CD4-positive, alpha-beta memory T cell (primary cell): ENCODE measurements at regions not wholly inside any gene's neighbourhood (a gene's known extent, or its start where the extent isn't known, plus 50 kb on each side); places are given as distances from the start of the nearest gene placed in this dataset.
A peak's percentile ranks its signal among the peaks of the same experiment; 100 is the strongest.

ENCODE experiments used
- CTCF ChIA-PET: fragments of 350-600 bp; sonication (Branson Sonifier 250); formaldehyde crosslinking; loops from one replicate; lab custom pipeline; 2021; ENCODE audit warnings: inconsistent platforms; ENCODE audit not compliant: partially characterized antibody; lab: Charles Lee
- POLR2A ChIA-PET: fragments of 350-600 bp; sonication (Branson Sonifier 250); formaldehyde crosslinking; loops from one replicate; lab custom pipeline; 2021; ENCODE audit not compliant: partially characterized antibody; lab: Charles Lee
- DNase-seq, 5 donors: peaks; one replicate each; pipeline versions ENCODE4 v3.0.0 to v3.0.0-alpha.2; 2020 to 2022; ENCODE audit warnings: mixed read lengths in 1 of 5
- H3K27ac ChIP-seq: one replicate; pipeline ENCODE4 v1.7.0; 2013; ENCODE audit warnings: low read depth, low read length
- H3K27me3 ChIP-seq: 2 replicates; pipeline ENCODE4 v1.7.0; 2013; ENCODE audit warnings: mild to moderate bottlenecking, low read length, moderate library complexity; ENCODE audit not compliant: insufficient read depth
- H3K36me3 ChIP-seq: 2 replicates; pipeline ENCODE4 v1.7.0; 2013; ENCODE audit warnings: mild to moderate bottlenecking, low read length, moderate library complexity; ENCODE audit not compliant: insufficient read depth
- H3K4me1 ChIP-seq: 2 replicates; pipeline ENCODE4 v1.7.0; 2013; ENCODE audit warnings: mild to moderate bottlenecking, low read length, moderate library complexity; ENCODE audit not compliant: insufficient read depth
- H3K4me3 ChIP-seq, 2 donors: one replicate each; pipeline ENCODE4 v1.7.0; 2013; ENCODE audit warnings: low read length in 2 of 2, mild to moderate bottlenecking in 1 of 2
- H3K9me3 ChIP-seq, 2 donors: one replicate each; pipeline ENCODE4 v1.7.0; 2013; ENCODE audit warnings: low read length in 2 of 2, control low read depth in 1 of 2; ENCODE audit not compliant: control insufficient read depth in 1 of 2
- H3K27ac Mint-ChIP-seq, 7 donors: one replicate each; pipeline ENCODE4 v1.8.0; 2020 to 2021; ENCODE audit warnings: mixed read lengths in 7 of 7, mild to moderate bottlenecking in 6 of 7, inconsistent platforms in 3 of 7, moderate library complexity in 3 of 7
- H3K27me3 Mint-ChIP-seq, 2 donors: one replicate each; pipeline ENCODE4 v1.8.0; 2020 to 2021; ENCODE audit warnings: mixed read lengths in 2 of 2
- H3K36me3 Mint-ChIP-seq, 2 donors: one replicate each; pipeline ENCODE4 v1.8.0; 2020 to 2021; ENCODE audit warnings: mixed read lengths in 2 of 2, inconsistent platforms in 1 of 2, mild to moderate bottlenecking in 1 of 2
- H3K4me1 Mint-ChIP-seq, 4 donors: one replicate each; pipeline ENCODE4 v1.8.0; 2020 to 2021; ENCODE audit warnings: mixed read lengths in 4 of 4, mild to moderate bottlenecking in 1 of 4
- H3K4me3 Mint-ChIP-seq, 8 donors: one replicate each; pipeline ENCODE4 v1.8.0; 2020 to 2021; ENCODE audit warnings: mixed read lengths in 8 of 8, mild to moderate bottlenecking in 7 of 8, moderate library complexity in 6 of 8, inconsistent platforms in 3 of 8
- H3K9me3 Mint-ChIP-seq, 8 donors: one replicate each; pipeline ENCODE4 v1.8.0; 2020 to 2021; ENCODE audit warnings: mixed read lengths in 8 of 8, mild to moderate bottlenecking in 5 of 8, inconsistent platforms in 3 of 8, moderate library complexity in 1 of 8
- intact Hi-C: fragments of 100-400 bp; cut with micrococcal nuclease; formaldehyde crosslinking; loops from one replicate; pipeline ENCODE4 v1.15.1; 2023

- Histone ChIP-seq H3K36me3 (no peaks in the 10 kb centered on the region), H3K9me3 (no peaks in the 10 kb centered on the region), H3K27ac (no peak overlapping the region), H3K4me1 (no peaks in the 10 kb centered on the region), H3K27me3 (no peaks in the 10 kb centered on the region), H3K4me3 (no peak overlapping the region)
- Mint-ChIP-seq H3K4me1 (no peaks in the 10 kb centered on the region), H3K27ac (no peak overlapping the region), H3K9me3 (peaks cover 0 to 3% (median 0%) of the 10 kb centered on the region in 8 donors), H3K4me3 (no peak overlapping the region), H3K36me3 (no peaks in the 10 kb centered on the region), H3K27me3 (peaks cover 7 to 8% of the 10 kb centered on the region in 2 donors)
- intact Hi-C loops, result no loop called here
- DNase-seq, result no peak
- ChIA-PET POLR2A (no interaction called here), CTCF (no interaction called here)
Measured at GRCh38 chr10:117861329-117861728, 185.4 kb downstream of the RAB11FIP2 start.

GRCh38 chr10:117863771-117864170 is 183.0 kb downstream of the RAB11FIP2 start:
- no peaks in the 10 kb centered on the region for H3K36me3 ChIP-seq
- no peaks in the 10 kb centered on the region for H3K27me3 ChIP-seq
- intact Hi-C loops, result no loop called here
- CTCF ChIA-PET, result no interaction called here
- Mint-ChIP-seq H3K4me1 (no peaks in the 10 kb centered on the region), H3K9me3 (peaks cover 0 to 3% (median 0%) of the 10 kb centered on the region in 8 donors), H3K4me3 (no peak overlapping the region), H3K27me3 (peaks cover 4 to 8% of the 10 kb centered on the region in 2 donors), H3K27ac (no peak overlapping the region), H3K36me3 (no peaks in the 10 kb centered on the region)
- no peaks in the 10 kb centered on the region for H3K9me3 ChIP-seq
- no peak overlapping the region for H3K4me3 ChIP-seq
- DNase-seq, result no peak
- POLR2A ChIA-PET, result no interaction called here
- H3K27ac ChIP-seq, result no peak overlapping the region
- no peaks in the 10 kb centered on the region for H3K4me1 ChIP-seq

GRCh38 chr10:117865945-117866344 is 180.8 kb downstream of the RAB11FIP2 start:
- H3K4me3 Mint-ChIP-seq, result no peak overlapping the region
- no peak overlapping the region for H3K27ac Mint-ChIP-seq
- intact Hi-C loops, result no loop called here

GRCh38 chr10:117868151-117868550 is 178.6 kb downstream of the RAB11FIP2 start:
- Mint-ChIP-seq H3K4me3 (no peak overlapping the region), H3K9me3 (peaks cover 0 to 3% (median 0%) of the 10 kb centered on the region in 8 donors), H3K27ac (no peak overlapping the region), H3K36me3 (no peaks in the 10 kb centered on the region), H3K27me3 (peaks cover 5 to 8% of the 10 kb centered on the region in 2 donors), H3K4me1 (no peaks in the 10 kb centered on the region)
- Histone ChIP-seq H3K27me3 (no peaks in the 10 kb centered on the region), H3K36me3 (no peaks in the 10 kb centered on the region), H3K27ac (no peak overlapping the region), H3K4me1 (no peaks in the 10 kb centered on the region), H3K4me3 (no peak overlapping the region), H3K9me3 (no peaks in the 10 kb centered on the region)
- intact Hi-C loops, result no loop called here
- DNase-seq, result no peak
- CTCF ChIA-PET, result no interaction called here
- POLR2A ChIA-PET, result no interaction called here

More at GRCh38 chr10:117865945-117866344, 180.8 kb downstream of the RAB11FIP2 start:
- H3K9me3 Mint-ChIP-seq, result peaks cover 0 to 3% (median 0%) of the 10 kb centered on the region in 8 donors
- Histone ChIP-seq H3K4me1 (no peaks in the 10 kb centered on the region), H3K27me3 (no peaks in the 10 kb centered on the region), H3K36me3 (no peaks in the 10 kb centered on the region), H3K27ac (no peak overlapping the region), H3K9me3 (no peaks in the 10 kb centered on the region), H3K4me3 (no peak overlapping the region)
- DNase-seq, result no peak
- H3K4me1 Mint-ChIP-seq, result no peaks in the 10 kb centered on the region
- CTCF ChIA-PET, result interaction anchor here (2.3 kb wide), 1 partner anchor 9 kb away, joined by 4 read pairs; no protein-coding TSS in a partner anchor
- H3K36me3 Mint-ChIP-seq, result no peaks in the 10 kb centered on the region
- H3K27me3 Mint-ChIP-seq, result peaks cover 2 to 8% of the 10 kb centered on the region in 2 donors
- POLR2A ChIA-PET, result no interaction called here

GRCh38 chr10:117875793-117876192 is 170.9 kb downstream of the RAB11FIP2 start:
- Mint-ChIP-seq H3K4me3 (no peak overlapping the region), H3K27ac (no peak overlapping the region), H3K9me3 (peaks cover 0 to 3% (median 0%) of the 10 kb centered on the region in 8 donors), H3K4me1 (no peaks in the 10 kb centered on the region), H3K27me3 (peaks cover 2 to 7% of the 10 kb centered on the region in 2 donors), H3K36me3 (no peaks in the 10 kb centered on the region)
- no peaks in the 10 kb centered on the region for H3K27me3 ChIP-seq
- H3K4me3 ChIP-seq, result no peak overlapping the region
- POLR2A ChIA-PET, result no interaction called here
- no peaks in the 10 kb centered on the region for H3K4me1 ChIP-seq
- intact Hi-C loops, result no loop called here
- no peaks in the 10 kb centered on the region for H3K36me3 ChIP-seq
- DNase-seq, result no peak
- CTCF ChIA-PET, result interaction anchor here (1.7 kb wide), 1 partner anchor 10 kb away, joined by 4 read pairs; no protein-coding TSS in a partner anchor
- no peaks in the 10 kb centered on the region for H3K9me3 ChIP-seq
- H3K27ac ChIP-seq, result no peak overlapping the region

GRCh38 chr10:117876210-117876609 is 170.5 kb downstream of the RAB11FIP2 start:
- Histone ChIP-seq H3K27ac (no peak overlapping the region), H3K36me3 (no peaks in the 10 kb centered on the region), H3K4me3 (no peak overlapping the region), H3K4me1 (no peaks in the 10 kb centered on the region), H3K27me3 (no peaks in the 10 kb centered on the region), H3K9me3 (no peaks in the 10 kb centered on the region)
- H3K9me3 Mint-ChIP-seq, result peaks cover 0 to 3% (median 0%) of the 10 kb centered on the region in 8 donors
- no peak for DNase-seq
- CTCF ChIA-PET, result no interaction called here
- no peak overlapping the region for H3K4me3 Mint-ChIP-seq
- no peaks in the 10 kb centered on the region for H3K4me1 Mint-ChIP-seq
- intact Hi-C loops, result no loop called here
- peak overlapping the region in 1 of 7 donors; percentile 54 for H3K27ac Mint-ChIP-seq
- peaks cover 3 to 7% of the 10 kb centered on the region in 2 donors for H3K27me3 Mint-ChIP-seq
- H3K36me3 Mint-ChIP-seq, result no peaks in the 10 kb centered on the region
- POLR2A ChIA-PET, result no interaction called here

GRCh38 chr10:117878626-117879025 is 168.1 kb downstream of the RAB11FIP2 start:
- no peaks in the 10 kb centered on the region for H3K36me3 Mint-ChIP-seq
- Histone ChIP-seq H3K36me3 (no peaks in the 10 kb centered on the region), H3K4me1 (no peaks in the 10 kb centered on the region), H3K4me3 (no peak overlapping the region), H3K27me3 (no peaks in the 10 kb centered on the region), H3K9me3 (no peaks in the 10 kb centered on the region), H3K27ac (no peak overlapping the region)
- no peak for DNase-seq
- intact Hi-C loops, result no loop called here
- CTCF ChIA-PET, result no interaction called here
- H3K4me3 Mint-ChIP-seq, result no peak overlapping the region
- H3K27me3 Mint-ChIP-seq, result peaks cover 7 to 8% of the 10 kb centered on the region in 2 donors
- no peak overlapping the region for H3K27ac Mint-ChIP-seq
- peaks cover 0 to 2% (median 0%) of the 10 kb centered on the region in 8 donors for H3K9me3 Mint-ChIP-seq
- POLR2A ChIA-PET, result no interaction called here
- H3K4me1 Mint-ChIP-seq, result no peaks in the 10 kb centered on the region
